Cerebellar nuclear complex (tissue), 1 donor: ENCODE measurements at regions not wholly inside any gene's neighbourhood (a gene's known extent, or its start where the extent isn't known, plus 50 kb on each side); places are given as distances from the start of the nearest gene placed in this dataset.
"Not testable (repeated sequence)": the region's sequence is repeated elsewhere in the genome, so short reads cannot be mapped to it uniquely, and the experiment has no call there.

Experiments
- DNase-seq, 2 experiments: peaks; one replicate each; lab custom pipeline; 2025; lab: John Stamatoyannopoulos, UW

DNA sequence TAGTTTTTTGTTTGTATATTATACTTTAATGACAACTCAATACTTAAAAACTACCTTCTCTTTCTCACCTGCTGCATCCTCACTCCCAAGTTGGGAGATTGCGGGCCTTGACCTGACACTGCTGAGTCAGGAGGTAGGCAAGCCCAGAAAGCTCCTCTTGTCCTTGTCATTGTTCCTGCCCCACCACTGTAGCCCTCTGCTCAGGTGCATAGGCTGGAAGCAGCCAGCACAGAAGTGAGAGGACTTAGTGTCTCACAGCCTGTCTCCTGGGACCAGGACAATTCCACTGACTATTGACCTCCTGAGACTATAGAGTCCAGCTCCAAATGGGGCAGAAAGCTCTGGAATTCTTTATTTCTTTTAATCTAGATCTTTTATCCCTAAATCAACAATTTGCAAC, 123.5 kb upstream of the NDP start:
- DNase-seq, result no peak

DNA sequence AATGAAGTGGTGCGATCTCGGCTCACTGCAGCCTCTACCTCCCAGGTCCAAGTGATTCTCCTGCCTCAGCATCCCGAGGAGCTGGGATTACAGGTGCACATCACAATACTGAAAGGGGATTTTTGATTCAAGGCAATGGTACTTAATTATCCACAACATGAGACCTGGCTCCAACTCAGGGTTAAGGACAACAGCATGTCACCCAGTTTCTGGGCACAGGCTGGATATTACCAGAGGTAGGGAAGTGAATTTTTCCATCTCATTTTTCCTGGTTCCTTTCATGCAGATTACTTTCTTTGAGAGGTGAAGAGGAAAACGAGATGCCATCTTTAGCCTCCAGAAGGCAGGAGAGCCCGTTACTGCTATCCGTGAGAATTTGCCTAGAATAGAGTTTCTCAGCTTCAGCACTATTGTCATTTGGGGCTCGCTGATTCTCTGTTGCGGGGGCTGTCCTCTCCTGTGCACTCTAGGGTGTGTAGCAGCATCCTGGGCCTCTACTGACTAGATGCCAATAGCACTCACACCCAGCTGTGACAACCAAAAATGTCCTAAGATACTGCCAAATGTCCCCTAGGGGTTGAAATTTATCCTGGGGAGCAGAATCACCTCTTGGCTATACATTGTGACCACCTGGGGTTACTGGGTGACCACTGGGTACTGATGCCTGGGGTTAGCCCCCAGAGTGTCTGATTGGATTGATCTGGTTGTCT, 121.8 kb upstream of the NDP start:
- DNase-seq, result no peak

DNA sequence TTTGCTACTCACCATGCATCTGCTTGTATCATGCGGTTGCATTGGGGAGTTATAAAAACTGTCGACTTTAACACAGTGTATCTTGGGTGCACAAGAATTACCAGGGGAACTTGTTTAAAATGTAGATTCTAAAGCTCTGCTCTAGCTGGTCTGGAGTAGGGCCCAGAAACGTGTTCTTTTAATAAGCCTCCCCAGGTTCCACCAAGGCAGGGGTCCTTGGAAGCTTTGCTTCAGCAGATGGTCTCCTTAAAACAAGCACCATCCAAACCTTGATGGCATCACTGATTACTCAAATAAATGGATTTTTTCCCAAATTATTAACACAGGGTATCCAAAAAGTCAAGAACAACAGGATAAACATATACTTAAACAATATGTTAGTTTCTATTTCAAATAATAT, 120.2 kb upstream of the NDP start:
- DNase-seq, result peak in 1 of 2 experiments; percentile 23

DNA sequence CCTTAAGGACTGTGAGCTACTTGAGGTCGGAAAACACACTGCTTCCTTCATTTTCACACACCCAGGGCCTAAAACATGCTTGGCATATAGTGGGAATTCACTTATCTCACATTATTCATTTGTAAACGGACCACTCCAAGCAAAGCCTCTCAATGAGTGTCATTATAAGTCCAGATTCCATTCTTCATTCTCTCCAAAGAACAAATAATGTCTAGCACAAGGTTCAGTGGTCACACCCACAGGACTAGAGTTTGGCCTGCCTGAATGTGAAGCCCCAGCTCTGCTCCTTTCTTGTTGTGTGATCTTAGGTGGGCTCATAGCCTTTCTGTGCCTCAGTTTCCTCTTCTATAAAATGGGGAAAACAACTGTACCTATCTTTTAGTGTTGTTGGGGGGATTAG, 119.6 kb upstream of the NDP start:
- no peak for DNase-seq

DNA sequence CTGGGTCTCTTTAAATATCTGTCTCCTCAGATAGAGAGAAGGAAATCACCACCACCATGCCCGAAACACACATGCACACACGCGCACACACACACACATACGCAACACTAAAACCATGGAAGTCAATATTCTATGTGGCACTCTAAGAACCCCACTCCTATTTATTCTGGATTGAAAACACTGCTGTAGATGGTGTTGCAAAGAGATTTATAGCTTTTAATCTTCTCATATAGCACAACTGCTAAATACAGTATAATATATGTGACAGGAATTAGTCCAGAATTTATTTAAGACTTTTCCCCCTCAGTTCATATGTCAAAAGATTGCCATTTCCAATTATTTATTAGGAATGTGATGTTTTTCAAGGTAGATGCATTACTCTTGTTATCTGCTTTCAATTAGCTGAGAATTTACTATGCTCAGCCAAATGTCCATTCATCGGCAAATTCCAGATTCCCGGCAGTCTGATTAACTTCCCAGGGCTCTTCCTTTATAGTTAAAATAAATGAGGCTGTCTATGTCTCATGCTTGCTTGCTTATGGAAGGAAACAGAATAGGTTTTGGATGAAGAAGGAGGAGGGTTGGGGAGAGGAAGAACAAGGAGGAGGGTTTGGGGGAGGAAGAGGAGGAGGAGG, 115.4 kb upstream of the NDP start:
- DNase-seq, result no peak

DNA sequence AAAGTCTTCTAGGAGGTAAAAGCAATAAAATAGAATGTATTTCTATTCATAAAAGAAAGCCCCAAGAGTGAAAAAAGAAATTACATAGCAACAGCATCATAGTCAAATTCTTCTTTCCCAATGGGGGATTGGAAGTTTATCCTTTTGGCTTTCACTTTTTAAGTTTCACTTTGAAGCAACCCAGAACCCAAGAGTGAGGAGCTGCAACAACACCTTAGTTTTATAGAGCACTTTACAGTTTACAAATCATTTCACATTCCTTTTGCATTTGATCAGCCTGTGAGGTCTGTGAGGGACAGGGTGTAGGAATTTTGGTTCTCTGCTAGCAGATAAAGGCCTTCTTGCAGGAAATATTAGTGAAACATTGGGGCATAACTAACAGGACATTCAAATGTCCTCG, 112.0 kb upstream of the NDP start:
- DNase-seq, result no peak

DNA sequence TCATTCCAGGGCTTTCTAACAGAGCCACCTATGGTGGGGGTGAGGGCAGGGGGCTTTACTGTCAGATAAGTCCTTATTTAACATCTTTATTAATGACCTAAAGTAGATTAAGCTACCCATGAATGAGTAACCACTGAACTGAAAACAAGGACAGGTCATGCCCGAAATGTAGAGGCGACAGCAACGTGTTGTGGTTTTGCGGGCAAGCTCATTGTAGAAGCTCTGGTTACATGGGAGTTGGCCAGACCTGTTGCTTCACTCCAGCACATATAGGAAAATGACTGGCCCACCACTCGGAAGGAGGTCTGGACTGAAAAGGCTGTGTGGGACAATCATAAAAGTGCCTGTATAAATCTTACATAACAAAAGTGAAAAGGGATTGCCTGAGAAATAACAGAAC, 109.6 kb upstream of the NDP start:
- no peak for DNase-seq

DNA sequence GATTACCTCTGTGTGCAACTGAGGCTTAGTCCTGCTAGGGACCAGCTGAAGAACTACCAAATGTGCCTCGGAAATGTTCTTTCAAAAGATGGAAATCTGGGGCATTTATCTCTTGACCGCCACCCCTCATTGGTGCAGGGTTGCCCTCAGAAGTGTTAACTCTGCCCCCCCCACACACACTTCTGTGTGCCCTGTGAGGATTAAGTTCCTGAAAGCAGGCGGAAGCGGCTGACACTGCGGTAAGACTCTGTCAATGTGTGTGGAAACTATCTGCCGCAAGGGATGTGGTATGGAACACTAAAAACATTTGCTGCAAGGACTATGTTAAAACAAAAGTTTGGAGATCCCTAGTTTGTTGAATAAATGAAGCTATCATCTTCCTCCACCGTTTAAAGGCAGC, 106.9 kb upstream of the NDP start:
- no peak for DNase-seq

DNA sequence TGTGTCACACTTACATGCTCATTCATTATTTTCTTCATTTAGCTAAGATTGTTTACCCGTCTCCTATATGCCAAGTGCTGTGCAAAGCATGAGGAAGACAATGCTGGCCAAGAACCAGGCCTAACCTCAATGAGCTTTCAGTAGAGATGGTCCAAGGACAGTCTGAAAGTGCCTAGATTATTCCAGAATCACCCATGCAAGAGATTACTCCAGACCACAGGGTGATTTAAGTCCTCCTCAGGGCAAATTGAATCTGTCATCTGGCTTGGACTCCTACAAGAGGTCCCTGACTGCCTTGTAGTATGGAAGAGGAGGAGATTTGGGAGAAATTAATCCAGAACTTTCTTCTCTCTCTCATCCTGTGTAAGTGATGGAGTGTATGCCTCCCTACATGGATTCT, 99.4 kb upstream of the NDP start:
- DNase-seq, result no peak

DNA sequence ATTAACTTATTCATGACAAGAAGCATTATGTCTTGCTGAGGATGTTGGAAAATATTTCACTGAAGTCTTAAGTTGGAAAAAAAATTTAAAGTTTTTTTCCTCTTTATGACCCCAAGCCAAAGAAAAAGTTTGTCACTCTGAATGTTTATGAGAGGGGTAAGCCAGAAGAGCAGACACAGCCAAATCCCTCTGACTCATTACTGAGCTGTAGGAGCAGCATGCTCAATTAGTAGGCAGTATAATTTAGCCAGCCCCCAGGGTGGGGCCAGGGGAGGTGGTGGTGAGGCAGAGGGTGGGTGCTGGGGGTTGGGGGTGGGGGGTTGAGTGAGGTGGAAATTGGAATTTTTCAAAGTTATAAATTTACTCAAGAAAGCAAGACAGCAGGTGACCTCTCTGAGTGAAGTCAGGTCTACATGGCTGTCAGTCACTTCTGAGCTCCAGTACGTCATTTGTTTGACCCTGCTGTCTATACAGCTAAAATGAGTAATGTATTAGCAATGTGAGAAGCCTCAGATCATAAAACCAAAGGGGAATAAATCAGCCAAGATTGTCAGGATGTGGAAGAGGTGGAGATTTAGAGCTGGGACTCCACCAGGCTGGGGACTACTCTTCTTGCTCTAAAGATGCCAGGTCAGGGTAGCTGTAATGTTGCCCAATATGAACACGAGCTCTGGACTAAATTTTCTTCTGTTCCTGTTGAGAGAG, 98.8 kb upstream of the NDP start:
- DNase-seq, result no peak

DNA sequence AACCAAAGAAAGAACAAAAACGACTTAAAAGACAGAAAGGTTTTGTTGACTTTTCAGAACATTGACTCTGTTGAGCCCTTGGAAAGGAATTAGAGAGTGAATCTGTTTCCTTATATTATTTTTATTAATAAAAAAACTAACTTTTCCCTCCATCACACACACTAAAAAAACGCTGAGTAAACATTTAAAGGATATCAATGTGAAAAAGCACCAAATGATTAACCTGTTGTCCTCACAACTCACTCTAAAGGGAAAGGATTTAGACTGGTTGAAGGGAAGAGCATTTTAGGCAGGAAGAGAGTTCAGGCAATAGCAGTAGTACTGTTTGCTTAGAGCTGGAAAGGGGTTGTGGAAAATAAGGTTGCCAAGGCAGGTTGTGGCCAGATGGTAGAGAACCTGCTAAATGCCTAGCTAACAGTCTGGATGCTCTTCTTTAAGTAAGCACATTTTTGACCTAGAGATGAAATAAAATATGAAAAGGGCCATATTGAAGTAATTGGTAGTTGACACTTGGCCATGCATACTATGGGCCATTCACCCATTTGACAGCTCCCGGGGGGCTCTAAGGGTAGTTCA, 98.0 kb upstream of the NDP start:
- DNase-seq, result peak in 1 of 2 experiments; percentile 8

DNA sequence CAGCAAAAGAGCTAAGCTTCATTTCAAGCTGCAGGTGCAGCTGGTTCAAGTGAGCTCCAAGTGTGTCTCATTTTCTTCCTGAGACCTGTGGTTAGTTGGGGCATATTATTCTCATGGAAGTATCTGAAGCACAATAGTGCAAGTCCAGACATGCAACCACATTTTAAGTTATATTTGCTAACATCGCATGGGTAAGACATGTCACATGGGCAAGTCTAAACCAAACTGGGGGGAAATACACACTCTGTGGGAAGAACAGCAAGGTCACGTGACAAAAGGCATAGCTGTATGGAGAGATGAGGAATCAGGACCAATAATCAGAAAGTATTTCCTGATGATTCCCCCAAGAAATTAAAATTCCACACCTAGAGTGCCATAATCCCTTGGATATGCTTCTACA, 94.9 kb upstream of the NDP start:
- no peak for DNase-seq

DNA sequence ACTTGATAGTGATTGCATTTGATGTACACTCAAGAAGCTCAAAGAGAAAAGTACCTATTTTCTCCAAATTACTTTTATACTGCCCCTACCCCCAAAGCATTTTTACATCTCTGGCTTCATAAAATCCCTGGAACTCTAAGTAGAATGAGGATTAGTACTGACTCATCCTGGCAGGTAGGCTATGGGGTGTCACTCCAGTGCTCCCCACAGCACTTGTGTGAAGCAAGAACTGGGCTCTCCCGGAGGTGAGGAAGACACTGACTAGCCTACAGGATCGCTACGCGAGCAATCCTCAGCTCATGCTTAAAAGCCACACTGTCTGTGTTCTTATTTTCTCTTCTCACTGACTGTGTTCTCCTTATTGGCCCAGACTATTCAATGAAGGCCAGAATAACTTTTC, 90.4 kb upstream of the NDP start:
- no peak for DNase-seq

DNA sequence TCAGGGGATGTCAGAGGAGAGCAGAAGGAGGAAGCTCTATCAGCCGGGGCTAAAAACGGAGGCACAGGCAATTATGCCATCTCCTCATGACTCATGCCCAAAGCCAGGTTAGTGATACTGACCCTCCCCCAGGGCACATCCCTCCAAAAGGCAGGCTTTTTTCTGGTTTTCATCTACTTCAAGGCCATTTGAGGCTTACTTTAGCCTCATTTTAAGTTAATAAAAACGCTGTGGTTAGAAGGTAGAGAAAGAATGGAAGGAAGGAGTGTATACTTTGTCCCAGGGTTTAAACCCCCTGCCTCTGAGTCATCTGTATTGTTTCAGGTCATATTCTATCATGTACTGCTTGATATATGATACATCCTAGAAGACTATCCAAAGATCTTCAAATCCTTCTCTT, 89.7 kb upstream of the NDP start:
- DNase-seq, result no peak

DNA sequence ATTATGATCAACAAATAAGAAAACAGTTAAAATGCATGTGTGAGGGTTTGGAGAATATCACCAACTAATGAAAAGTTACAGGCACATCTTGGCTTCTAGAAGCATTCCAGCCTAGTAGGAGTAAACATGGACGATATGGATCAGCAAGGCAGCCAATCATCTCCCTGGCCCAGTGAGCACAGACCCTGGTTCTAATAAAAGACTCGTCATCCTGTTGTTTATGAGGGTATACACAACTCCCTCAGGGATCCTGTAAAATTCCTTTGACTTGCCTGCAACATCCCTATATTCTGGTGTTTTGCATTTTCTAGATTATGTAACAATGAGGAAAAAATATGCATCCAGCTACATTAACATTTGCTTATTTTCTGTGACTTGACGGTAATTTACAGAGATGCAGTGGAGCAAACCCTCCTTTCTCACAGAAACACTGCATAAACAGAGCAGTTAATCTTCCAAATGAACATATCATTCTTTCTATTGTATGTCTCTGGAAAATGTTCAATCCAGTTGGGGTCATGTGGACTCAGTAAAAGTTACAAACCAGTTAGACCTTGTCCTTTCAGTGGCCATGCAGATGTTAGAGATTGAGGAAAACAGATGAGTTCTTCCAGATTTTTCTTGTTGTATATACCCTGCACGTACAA, 88.9 kb upstream of the NDP start:
- DNase-seq, result no peak

DNA sequence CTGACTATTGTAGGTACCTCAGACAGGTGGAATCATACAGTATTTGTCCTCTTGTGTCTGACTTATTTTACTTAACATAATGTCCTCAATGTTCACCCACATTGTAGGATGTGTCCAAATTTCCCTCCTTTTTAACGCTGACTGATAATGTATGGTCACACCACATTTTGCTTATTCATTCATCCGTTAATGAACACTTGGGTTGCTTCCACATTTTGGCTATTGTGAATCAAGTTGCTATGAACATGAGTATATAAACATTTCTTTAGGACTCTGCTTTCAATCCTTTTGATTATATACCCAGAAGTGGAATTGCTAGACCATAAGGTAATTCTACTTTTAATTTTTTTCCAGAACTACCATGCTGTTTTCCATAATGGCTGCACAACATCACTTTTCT, 87.0 kb upstream of the NDP start:
- DNase-seq, result no peak

DNA sequence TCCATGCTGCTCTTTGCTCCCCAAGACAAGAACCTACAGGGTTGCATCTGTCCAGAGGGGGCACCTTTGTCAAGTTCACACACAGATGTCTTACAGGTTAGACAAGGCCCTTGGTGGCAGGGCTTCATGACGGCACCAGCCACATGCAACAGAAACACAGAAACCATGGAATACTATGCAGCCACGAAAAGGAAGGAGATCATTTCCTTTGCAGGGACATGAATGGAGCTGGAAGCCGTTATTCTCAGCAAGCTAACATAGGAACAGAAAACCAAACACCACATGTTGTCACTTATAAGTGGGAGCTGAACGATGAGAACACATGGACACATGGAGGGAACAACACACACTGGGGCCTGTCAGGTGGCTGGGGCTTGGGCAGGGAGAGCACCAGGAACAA, 85.1 kb upstream of the NDP start:
- no peak for DNase-seq

DNA sequence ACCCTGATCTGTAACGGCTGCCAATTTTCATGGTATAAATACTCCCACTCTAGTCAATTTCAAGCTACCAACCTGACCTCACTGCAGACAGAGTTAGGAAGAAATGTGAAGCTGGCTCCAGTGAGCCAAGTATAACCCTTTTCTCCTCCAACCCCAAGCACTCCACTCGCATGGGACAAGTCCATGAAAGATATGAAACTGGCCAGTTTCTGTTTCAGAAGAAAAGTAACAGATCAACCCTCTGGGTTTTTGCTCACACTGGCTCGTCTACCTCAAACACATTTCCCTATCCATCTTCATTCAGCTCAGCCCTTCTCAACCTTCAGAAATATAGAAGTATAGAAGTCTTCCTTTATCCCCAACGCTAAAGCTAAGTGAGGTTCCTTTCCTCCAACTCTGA, 82.4 kb upstream of the NDP start:
- no peak for DNase-seq

DNA sequence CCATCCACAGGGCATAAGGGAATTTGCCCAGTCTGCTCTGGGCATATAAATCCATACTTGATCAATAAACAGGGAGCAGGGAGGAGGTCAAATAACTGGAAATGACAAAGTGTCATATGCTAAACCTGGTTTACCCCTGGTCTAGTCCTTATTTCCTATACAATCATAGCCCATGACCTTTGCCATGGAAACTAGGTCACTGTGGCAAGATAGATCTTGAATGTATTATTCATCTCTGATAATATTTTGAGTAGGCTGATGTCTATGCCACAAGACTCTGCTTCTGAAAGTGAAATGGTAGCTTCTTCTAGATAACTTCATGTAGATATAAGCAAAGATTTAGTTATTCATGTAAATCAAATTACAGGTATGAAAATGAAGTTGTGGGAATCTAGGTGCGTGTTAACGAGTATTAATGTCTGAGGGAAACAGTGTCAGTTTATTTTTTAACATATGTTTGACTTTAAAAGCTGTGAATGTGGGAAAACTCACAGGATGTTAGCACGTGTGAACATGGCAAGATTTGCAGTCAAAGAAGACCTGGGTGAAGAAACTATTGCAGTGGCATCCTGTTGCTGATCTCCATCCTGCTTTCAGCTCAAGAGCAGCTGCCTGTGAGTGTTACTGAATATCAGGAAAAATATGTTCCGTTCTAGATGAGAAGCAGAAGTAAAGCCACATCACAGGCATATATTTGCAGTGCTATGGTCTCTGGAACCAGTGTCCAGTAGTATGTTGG, 81.8 kb upstream of the NDP start:
- no peak for DNase-seq

DNA sequence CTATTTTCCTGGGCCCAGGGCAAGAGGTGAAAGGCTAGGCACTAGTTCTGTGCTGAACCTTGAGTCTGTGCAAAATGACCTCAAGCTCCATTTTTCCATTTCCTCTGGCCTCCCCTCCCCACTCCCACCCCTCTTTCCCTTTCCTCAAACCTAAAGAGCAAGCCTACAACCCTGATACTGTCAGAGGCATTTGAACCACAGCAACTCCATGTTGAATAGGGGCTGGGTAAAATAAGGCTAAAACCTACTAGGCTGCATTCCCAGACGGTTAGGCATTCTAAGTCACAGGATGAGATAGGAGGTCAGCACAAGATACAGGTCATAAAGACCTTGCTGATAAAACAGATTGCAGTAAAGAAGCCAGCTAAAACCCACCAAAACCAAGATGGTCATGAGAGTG, 71.9 kb upstream of the NDP start:
- DNase-seq, result not testable (repeated sequence)

DNA sequence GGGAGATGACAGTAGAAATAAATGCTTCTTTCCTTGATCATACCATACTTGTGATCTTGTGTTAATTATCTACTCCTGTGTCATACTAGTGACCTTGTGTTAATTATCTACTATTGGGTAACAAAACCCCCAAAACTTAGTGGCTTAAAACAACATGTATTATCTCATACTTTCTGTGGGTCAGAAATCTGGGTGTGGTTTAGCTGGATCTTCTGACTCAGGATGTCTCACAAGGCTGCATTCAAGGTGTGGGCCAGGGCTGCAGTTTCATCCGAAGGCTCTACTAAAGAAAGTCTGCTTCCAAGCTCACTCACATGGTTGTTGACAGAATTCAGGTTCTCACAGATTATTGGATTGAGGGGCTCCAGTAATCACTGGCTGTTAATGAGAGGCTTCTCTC, 70.3 kb upstream of the NDP start:
- DNase-seq, result no peak

DNA sequence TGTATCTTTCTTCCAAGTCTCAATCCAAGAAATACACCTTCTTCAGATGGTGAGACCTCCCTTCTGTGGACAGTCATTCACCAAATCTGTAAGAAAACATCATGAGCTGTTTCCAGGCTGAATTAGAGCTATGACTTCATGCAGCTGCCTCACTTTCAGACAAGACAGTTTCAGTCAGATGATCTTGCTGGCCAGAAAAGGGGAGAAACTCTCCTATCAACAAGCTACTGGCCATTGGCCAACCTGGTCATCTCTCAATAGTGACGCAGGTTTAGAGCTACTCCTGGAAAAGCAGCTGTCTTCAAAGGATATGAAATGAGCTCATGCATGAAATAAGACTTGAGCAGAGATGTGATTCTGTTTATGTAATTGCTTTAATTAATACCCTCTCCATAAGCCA, 69.6 kb upstream of the NDP start:
- DNase-seq, result no peak
